Activated naive CD4-positive, alpha-beta T cell treated with anti-CD3 and anti-CD28 coated beads for 36 hours (primary cell): ENCODE measurements at regions not wholly inside any gene's neighbourhood (a gene's known extent, or its start where the extent isn't known, plus 50 kb on each side); places are given as distances from the start of the nearest gene placed in this dataset.
"Not testable (repeated sequence)": the region's sequence is repeated elsewhere in the genome, so short reads cannot be mapped to it uniquely, and the experiment has no call there.

Source experiments
- CTCF ChIA-PET: fragments of 350-600 bp; sonication (Branson Sonifier 250); formaldehyde crosslinking; loops from one replicate; lab custom pipeline; 2021; ENCODE audit warnings: antibody characterized with exemption; lab: Charles Lee
- DNase-seq: peaks from one replicate; pipeline ENCODE4 v3.0.0-alpha.2; 2020
- H3K27ac Mint-ChIP-seq: one replicate; pipeline ENCODE4 v1.8.0; 2021; ENCODE audit warnings: mild to moderate bottlenecking, mixed read lengths
- H3K27me3 Mint-ChIP-seq: one replicate; pipeline ENCODE4 v1.8.0; 2021; ENCODE audit warnings: low read depth, mixed read lengths
- H3K36me3 Mint-ChIP-seq: one replicate; pipeline ENCODE4 v1.8.0; 2021; ENCODE audit warnings: low read depth, mixed read lengths
- H3K4me1 Mint-ChIP-seq: one replicate; pipeline ENCODE4 v1.8.0; 2021; ENCODE audit warnings: low read depth, mixed read lengths
- H3K4me3 Mint-ChIP-seq: one replicate; pipeline ENCODE4 v1.8.0; 2021; ENCODE audit warnings: mild to moderate bottlenecking, moderate library complexity, mixed read lengths
- H3K9me3 Mint-ChIP-seq: one replicate; pipeline ENCODE4 v1.8.0; 2021; ENCODE audit warnings: mixed read lengths
- intact Hi-C: fragments of 100-400 bp; cut with micrococcal nuclease; formaldehyde crosslinking; loops from one replicate; pipeline ENCODE4 v1.15.1; 2023

DNA sequence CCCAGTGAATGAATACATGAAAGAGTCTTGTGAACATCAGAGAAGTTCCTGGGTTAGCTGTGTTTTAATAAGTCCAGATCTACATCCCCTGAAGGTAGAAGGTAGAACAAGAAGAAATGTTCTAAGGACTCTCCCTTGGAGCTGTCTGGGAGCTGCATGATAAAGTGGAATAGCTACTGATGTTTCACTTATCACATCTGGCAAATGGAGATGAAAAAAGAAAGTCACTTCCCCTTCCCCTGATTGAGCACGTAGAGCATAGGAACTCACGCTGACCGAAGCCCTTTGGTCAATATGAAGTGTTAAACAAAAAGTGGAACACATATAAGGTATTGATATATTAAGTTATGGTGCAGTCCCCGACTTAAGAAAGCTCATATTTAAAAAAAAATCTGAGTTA is 53.2 kb upstream of the PARP1 start:
- no peaks in the 10 kb centered on the region for H3K36me3 Mint-ChIP-seq
- H3K27ac Mint-ChIP-seq, result no peak overlapping the region
- H3K27me3 Mint-ChIP-seq, result no peaks in the 10 kb centered on the region
- CTCF ChIA-PET, result interaction anchor here (0.8 to 1.1 kb wide), 3 partner anchors 23 to 128 kb away, joined by 3 to 4 read pairs (median 3); no protein-coding TSS in a partner anchor
- DNase-seq, result no peak
- peaks cover 9% of the 10 kb centered on the region for H3K4me1 Mint-ChIP-seq
- intact Hi-C loops, result no loop called here
- no peaks in the 10 kb centered on the region for H3K9me3 Mint-ChIP-seq
- no peak overlapping the region for H3K4me3 Mint-ChIP-seq

GRCh38 chr1:226463925-226464586 is 56.2 kb upstream of the PARP1 start:
- Mint-ChIP-seq H3K4me1 (peaks cover 2% of the 10 kb centered on the region), H3K4me3 (no peak overlapping the region), H3K36me3 (no peaks in the 10 kb centered on the region), H3K27ac (no peak overlapping the region), H3K9me3 (no peaks in the 10 kb centered on the region), H3K27me3 (no peaks in the 10 kb centered on the region)
- CTCF ChIA-PET, result interaction anchor here (0.7 kb wide), 1 partner anchor 538 kb away, joined by 3 read pairs; no protein-coding TSS in a partner anchor
- no peak for DNase-seq
- intact Hi-C loops, result no loop called here

DNA sequence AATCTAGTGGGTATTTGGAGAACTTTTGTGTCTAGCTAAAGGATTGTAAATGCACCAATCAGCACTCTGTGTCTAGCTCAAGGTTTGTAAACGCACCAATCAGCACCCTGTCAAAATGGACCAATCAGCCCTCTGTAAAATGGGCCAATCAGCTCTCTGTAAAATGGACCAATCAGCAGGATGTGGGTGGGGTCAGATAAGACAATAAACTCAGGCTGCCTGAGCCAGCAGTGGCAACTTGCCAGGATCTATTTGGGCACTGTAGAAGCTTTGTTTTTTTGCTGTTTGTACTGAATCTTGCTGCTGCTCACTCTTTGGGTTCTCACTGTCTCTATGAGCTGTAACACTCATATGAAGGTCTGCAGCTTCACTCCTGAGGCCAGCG is 56.7 kb upstream of the PARP1 start:
- H3K4me3 Mint-ChIP-seq, DNase-seq, H3K4me1 Mint-ChIP-seq, H3K27me3 Mint-ChIP-seq, H3K9me3 Mint-ChIP-seq, H3K36me3 Mint-ChIP-seq, intact Hi-C loops, H3K27ac Mint-ChIP-seq: not testable (repeated sequence)
- CTCF ChIA-PET, result interaction anchor here (0.7 kb wide), 1 partner anchor 537 kb away, joined by 3 read pairs; no protein-coding TSS in a partner anchor

DNA sequence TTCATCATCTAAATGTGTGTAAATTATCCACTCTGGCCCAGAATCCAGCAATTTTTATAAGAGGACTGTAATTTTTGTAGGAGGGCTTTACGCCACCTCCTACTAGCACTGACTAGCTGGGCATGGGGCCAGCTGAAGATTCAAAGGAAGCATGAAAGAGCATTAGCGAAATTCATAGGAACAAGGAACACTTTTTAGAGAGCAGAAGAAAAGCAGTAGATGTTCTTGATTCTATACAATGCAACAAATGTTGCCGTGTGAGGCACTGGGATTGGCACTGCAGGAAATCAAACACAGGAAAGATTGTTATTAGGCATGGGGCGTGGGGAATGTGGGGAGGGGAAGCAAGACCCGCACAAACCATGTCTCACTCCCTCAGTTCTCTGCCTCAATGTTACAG is 58.4 kb upstream of the PARP1 start:
- no peaks in the 10 kb centered on the region for H3K36me3 Mint-ChIP-seq
- intact Hi-C loops, result no loop called here
- CTCF ChIA-PET, result no interaction called here
- no peak for DNase-seq
- H3K27me3 Mint-ChIP-seq, result no peaks in the 10 kb centered on the region
- peaks cover 2% of the 10 kb centered on the region for H3K4me1 Mint-ChIP-seq
- H3K4me3 Mint-ChIP-seq, result no peak overlapping the region
- H3K27ac Mint-ChIP-seq, result no peak overlapping the region
- H3K9me3 Mint-ChIP-seq, result no peaks in the 10 kb centered on the region

- DNase-seq, result no peak
- Mint-ChIP-seq H3K4me1 (peaks cover 2% of the 10 kb centered on the region), H3K27me3 (no peaks in the 10 kb centered on the region), H3K27ac (no peak overlapping the region), H3K4me3 (no peak overlapping the region), H3K36me3 (no peaks in the 10 kb centered on the region), H3K9me3 (no peaks in the 10 kb centered on the region)
- CTCF ChIA-PET, result interaction anchor here (1.1 to 1.7 kb wide), 2 partner anchors 10 to 141 kb away, joined by 3 to 6 read pairs; no protein-coding TSS in a partner anchor
- intact Hi-C loops, result no loop called here
Measured at GRCh38 chr1:226467443-226467842, 59.5 kb upstream of the PARP1 start.

DNA sequence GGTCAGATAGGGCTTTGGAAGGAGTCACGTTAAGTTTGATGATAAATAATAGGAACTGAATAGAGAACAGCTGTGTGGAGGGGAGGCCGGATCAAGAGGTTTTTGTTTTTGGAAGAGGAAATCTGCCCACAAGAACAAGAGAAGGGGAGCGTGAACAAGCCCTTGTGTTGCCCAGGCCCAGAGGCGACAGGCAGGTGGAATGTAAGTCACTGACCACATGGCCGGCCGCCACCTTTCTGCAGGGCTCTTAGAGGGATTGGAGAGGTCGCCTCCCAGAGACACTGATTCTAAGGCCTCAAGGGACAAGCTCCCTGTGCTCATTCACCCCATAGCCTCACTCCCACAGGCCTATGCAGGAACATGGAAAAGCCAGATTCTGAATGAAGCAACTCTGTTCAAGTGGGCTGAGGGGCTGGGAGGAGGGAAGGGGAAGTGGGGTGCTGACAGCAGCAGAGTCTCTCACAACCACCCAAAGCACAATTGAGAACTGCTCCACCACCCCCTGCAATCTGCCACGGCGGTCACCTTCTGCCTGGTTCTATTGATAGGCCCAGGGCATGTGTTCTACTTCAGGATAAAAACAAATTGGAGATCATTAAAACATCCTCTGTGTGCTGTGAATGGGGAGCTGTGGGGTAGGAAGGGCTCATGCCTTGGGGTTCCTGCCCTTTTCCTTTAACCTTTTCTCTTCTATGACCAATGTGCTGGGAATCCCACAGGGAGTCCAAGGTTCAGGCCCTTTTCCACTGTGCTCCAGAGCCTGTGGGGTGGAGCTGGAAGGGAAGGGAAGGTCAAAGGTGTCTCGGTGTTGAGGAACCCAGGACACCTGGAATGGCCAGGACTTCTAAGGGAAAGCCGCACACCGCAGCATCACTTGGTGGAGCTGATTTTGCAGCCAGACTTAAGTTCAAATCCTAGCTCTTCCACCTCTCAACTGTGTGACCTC is 63.3 kb upstream of the PARP1 start:
- DNase-seq, result no peak
- intact Hi-C loops, result no loop called here
- no peaks in the 10 kb centered on the region for H3K27me3 Mint-ChIP-seq
- peaks cover 2% of the 10 kb centered on the region for H3K4me1 Mint-ChIP-seq
- CTCF ChIA-PET, result no interaction called here
- H3K27ac Mint-ChIP-seq, result no peak overlapping the region
- no peak overlapping the region for H3K4me3 Mint-ChIP-seq
- H3K36me3 Mint-ChIP-seq, result no peaks in the 10 kb centered on the region
- no peaks in the 10 kb centered on the region for H3K9me3 Mint-ChIP-seq

DNA sequence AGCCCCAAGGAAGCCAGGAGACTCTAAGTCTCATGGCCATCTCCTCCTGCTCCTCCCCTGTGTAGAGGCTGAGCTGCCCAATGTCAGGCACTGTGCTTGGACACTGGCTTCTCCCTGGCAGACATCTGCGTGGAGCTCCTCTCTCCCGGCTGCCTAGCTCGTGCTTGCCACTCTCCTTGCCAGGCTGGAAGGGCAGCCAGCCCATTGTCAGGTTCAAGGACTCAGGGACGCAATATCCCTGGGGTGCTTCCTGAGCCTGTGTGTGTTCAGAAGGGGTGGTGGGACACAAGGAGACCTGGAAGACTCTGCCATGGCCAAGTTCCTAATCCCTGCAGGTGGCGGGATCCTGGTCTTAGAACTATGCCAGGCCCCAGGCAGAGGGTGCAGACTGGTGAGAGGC is 65.4 kb upstream of the PARP1 start:
- no peaks in the 10 kb centered on the region for H3K9me3 Mint-ChIP-seq
- CTCF ChIA-PET, result interaction anchor here (0.6 kb wide), 1 partner anchor 25 kb away, joined by 3 read pairs; no protein-coding TSS in a partner anchor
- intact Hi-C loops, result no loop called here
- H3K4me3 Mint-ChIP-seq, result no peak overlapping the region
- no peaks in the 10 kb centered on the region for H3K36me3 Mint-ChIP-seq
- no peak for DNase-seq
- no peaks in the 10 kb centered on the region for H3K27me3 Mint-ChIP-seq
- H3K27ac Mint-ChIP-seq, result no peak overlapping the region
- H3K4me1 Mint-ChIP-seq, result no peaks in the 10 kb centered on the region

GRCh38 chr1:226474041-226474440 is 66.1 kb upstream of the PARP1 start:
- H3K4me1 Mint-ChIP-seq, result no peaks in the 10 kb centered on the region
- H3K27ac Mint-ChIP-seq, result no peak overlapping the region
- no peaks in the 10 kb centered on the region for H3K9me3 Mint-ChIP-seq
- no peaks in the 10 kb centered on the region for H3K36me3 Mint-ChIP-seq
- no peak overlapping the region for H3K4me3 Mint-ChIP-seq
- CTCF ChIA-PET, result no interaction called here
- H3K27me3 Mint-ChIP-seq, result no peaks in the 10 kb centered on the region
- no peak for DNase-seq
- intact Hi-C loops, result no loop called here

- CTCF ChIA-PET, result no interaction called here
- H3K27ac Mint-ChIP-seq, result no peak overlapping the region
- H3K9me3 Mint-ChIP-seq, result no peaks in the 10 kb centered on the region
- H3K4me1 Mint-ChIP-seq, result no peaks in the 10 kb centered on the region
- DNase-seq, result no peak
- intact Hi-C loops, result no loop called here
- H3K36me3 Mint-ChIP-seq, result no peaks in the 10 kb centered on the region
- H3K27me3 Mint-ChIP-seq, result no peaks in the 10 kb centered on the region
- H3K4me3 Mint-ChIP-seq, result no peak overlapping the region
Measured at GRCh38 chr1:226474443-226475141, 66.7 kb upstream of the PARP1 start.

- no peaks in the 10 kb centered on the region for H3K27me3 Mint-ChIP-seq
- no peaks in the 10 kb centered on the region for H3K4me1 Mint-ChIP-seq
- H3K27ac Mint-ChIP-seq, result no peak overlapping the region
- no peak overlapping the region for H3K4me3 Mint-ChIP-seq
- DNase-seq, result no peak
- no peaks in the 10 kb centered on the region for H3K9me3 Mint-ChIP-seq
- CTCF ChIA-PET, result no interaction called here
- intact Hi-C loops, result no loop called here
- H3K36me3 Mint-ChIP-seq, result no peaks in the 10 kb centered on the region
Measured at GRCh38 chr1:226475142-226475511, 67.2 kb upstream of the PARP1 start.

DNA sequence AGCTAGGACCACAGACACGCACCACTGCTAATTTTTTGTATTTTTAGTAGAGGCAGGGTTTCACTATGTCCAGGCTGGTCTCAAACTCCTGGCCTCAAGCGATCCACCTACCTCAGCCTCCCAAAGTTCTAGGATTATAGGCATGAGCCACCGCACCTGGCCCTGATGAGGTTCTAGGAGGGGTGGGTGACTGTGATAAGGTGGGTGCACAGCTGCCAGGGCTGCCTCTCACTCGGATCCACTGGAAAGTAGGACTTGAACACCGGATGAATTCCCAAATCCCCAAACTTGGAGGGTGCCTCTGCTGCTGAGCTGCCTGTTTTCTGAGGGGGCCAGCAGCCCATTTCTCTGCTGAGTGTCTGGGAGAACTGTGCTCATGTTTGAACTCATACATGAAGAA is 68.2 kb upstream of the PARP1 start:
- CTCF ChIA-PET, result no interaction called here
- no peak overlapping the region for H3K27ac Mint-ChIP-seq
- intact Hi-C loops, result no loop called here
- no peaks in the 10 kb centered on the region for H3K36me3 Mint-ChIP-seq
- no peaks in the 10 kb centered on the region for H3K4me1 Mint-ChIP-seq
- no peak overlapping the region for H3K4me3 Mint-ChIP-seq
- H3K27me3 Mint-ChIP-seq, result no peaks in the 10 kb centered on the region
- no peaks in the 10 kb centered on the region for H3K9me3 Mint-ChIP-seq
- DNase-seq, result no peak

- CTCF ChIA-PET, result no interaction called here
- Mint-ChIP-seq H3K9me3 (no peaks in the 10 kb centered on the region), H3K27me3 (peaks cover 2% of the 10 kb centered on the region), H3K4me3 (no peak overlapping the region), H3K27ac (no peak overlapping the region), H3K4me1 (no peaks in the 10 kb centered on the region), H3K36me3 (no peaks in the 10 kb centered on the region)
- DNase-seq, result no peak
- intact Hi-C loops, result no loop called here
Measured at GRCh38 chr1:226476648-226477319, 68.9 kb upstream of the PARP1 start.
